Esophagus squamous epithelium (tissue), 4 donors: ENCODE measurements at regions not wholly inside any gene's neighbourhood (a gene's known extent, or its start where the extent isn't known, plus 50 kb on each side); places are given as distances from the start of the nearest gene placed in this dataset.
"Not testable (repeated sequence)": the region's sequence is repeated elsewhere in the genome, so short reads cannot be mapped to it uniquely, and the experiment has no call there.

Experiments
- CTCF ChIP-seq, 6 experiments: fragments of 450-650 bp in 4 of 6; fragments of 200-600 bp in 2 of 6; sonication (generic) in 2 of 6; IDR thresholded peaks; one replicate each; pipeline ENCODE4 v1.5.1; 2016 to 2019; ENCODE audit warnings: antibody characterized with exemption in 6 of 6, mild to moderate bottlenecking in 4 of 6, moderate library complexity in 4 of 6
- POLR2A ChIP-seq, 4 donors: fragments of 450-650 bp; IDR thresholded peaks; one replicate each; pipeline ENCODE4 v1.6.1; 2017; ENCODE audit warnings: antibody characterized with exemption in 4 of 4, mild to moderate bottlenecking in 4 of 4, moderate library complexity in 3 of 4

- TF ChIP-seq CTCF, POLR2A (IDR thresholded peaks at IDR 0.05): not testable (repeated sequence)
Observed at GRCh38 chr21:8233000-8233399, 2288.4 kb upstream of the TPTE start.
